ENCODE measurements at regions not wholly inside any gene's neighbourhood (a gene's known extent, or its start where the extent isn't known, plus 50 kb on each side); places are given as distances from the start of the nearest gene placed in this dataset.
"Not testable (repeated sequence)": the region's sequence is repeated elsewhere in the genome, so short reads cannot be mapped to it uniquely, and the experiment has no call there.

DNA sequence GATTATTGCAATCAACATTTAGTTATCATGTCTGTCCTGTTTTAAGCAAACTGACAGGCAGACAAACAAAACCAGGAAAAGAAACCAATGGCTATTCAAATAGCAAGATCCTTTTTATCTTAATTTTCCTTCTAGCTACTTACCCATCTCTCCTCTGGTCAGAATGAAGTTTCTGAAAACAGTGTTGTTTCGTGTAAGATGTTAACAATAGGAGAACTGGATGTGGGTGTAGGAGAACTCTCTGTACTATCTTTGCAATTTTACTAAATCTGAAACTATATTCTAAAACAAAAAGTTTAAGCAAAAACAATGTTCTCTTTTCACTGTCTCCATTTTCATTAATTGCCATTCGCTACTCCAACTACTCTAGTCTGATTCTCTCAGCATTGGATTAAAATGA is 726.4 kb downstream of the ZNF385D start:
- no peak for DNase-seq (ENCODE audit: low read depth in 2 of 2)

DNA sequence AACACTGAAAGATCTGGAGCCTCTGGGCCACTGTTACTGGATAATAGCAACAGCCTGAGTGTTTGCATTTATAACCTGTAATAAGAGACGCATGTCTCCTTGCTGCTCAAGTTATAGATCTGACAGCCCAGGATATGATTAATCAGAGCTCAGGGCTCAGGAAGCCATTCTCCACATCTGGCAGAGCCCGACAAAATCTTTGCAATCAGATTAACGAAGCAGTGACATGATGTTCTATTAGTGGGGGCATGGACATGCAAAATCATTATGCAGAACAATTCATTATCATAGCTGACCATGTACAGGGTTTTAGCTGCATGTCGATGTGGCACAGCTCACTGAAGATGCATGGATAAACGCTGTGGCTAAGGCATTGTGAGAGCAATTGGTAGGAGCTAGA is 730.3 kb downstream of the ZNF385D start:
- no peak for DNase-seq (ENCODE audit: low read depth in 2 of 2)

DNA sequence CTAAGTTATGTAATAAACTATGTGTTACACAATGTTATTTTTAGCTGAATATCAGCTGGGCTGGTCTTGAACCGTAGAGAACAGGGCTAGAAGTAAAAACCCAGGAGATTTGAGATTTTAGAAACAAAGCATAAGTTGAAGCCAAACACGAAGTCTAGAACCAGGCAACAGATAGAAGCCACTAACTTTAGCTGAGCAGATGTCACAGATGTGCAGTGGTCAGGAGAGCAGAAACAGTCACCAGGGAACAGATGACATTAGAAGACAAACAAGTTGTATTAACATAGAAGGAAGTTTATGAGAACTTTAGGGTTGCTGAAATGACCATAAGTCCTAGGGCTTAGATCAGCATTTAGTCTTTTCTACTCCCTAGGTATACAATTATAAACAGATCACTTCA is 731.0 kb downstream of the ZNF385D start:
- DNase-seq (ENCODE audit: low read depth in 2 of 2) = no peak

DNA sequence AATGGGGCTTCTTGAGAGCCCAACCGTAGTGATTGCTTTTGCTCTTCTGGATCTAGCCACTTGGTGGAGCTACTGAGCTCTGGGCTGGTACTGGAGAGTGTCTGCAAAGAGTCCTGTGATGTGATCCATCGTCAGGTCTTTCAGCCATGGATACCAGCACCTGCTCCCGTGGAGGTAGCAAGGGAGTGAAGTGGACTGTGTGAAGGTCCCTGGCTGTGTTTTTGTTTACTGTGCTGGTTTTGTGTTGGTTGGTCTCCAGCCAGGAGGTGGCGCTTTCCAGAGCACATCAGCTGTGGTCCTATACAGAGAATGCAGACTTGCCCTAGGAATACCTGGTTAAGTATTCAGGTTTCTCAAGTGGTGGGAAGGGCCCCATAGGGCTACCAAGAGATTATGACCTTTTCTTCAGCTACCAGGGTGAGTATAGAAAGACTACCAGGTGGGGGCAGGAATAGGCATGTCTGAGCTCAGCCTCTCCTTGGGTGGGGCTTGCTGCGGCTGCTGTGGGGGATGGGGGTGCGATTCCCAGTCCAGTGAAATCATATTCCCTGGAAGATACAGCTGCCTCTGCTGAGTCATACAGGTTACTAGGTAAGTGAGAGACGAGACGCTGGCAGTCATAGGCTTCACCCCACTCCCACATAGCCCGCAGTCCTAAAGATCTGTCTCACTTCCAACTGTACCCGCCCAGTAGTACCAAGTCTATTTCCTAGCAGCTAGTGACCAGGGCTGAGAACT is 733.7 kb downstream of the ZNF385D start:
- DNase-seq (ENCODE audit: low read depth in 2 of 2) = no peak

DNA sequence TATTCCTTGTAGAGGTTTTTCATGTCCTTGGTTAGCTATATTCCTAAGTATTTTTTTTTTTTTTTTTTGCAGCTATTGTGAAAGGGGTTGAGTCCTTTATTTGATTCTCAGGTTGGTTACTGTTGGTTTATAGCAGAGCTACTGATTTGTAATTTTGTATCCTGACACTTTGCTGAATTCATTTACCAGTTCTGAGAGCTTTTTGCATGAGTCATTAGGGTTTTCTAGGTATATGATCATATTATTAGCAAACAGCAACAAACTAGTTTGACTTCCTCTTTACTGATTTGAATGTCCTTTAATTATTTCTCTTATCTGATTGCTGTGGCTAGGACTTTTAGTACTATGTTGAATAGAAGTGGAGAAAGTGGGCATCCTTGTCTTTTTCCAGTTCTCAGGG is 737.4 kb downstream of the ZNF385D start:
- DNase-seq (ENCODE audit: low read depth in 2 of 2) = no peak

DNA sequence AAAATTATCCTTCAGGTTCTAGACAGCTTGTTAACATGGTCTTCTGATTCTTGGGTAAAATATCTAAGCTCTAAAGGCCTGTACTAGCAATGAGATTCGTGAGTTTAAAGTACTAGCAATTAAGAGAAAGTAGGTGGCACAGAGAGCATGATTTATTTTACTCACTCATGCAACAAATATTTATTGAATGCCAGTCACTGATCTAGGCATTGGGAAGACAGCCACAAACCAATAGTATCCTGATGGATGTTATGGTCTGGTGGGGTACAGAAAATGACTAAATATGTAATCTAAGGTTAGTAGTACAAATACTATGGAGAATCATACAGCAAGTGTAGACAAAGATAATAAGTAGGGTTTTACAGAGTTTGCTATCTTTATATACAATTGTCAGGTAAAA is 751.3 kb downstream of the ZNF385D start:
- no peak for DNase-seq (ENCODE audit: low read depth in 2 of 2)

DNA sequence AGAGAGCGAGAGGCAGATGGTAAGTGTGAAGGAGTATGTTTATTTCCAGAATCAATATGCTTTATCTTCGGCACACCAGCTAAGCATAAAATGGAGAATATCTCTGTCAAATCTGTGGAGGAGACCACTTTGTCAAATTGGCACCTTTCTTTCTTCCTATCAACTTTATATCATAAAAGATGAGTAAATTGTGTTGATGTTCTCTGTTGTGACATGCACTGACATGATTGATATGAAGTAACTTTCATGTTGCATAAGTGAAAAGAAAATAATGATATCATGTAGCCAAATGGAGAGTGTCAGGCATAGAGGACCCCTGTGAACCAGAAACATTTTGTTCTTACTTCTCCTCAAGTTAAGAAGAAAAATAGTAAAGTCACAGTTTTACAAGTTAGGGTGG is 753.8 kb downstream of the ZNF385D start:
- no peak for DNase-seq (ENCODE audit: low read depth in 2 of 2)

DNA sequence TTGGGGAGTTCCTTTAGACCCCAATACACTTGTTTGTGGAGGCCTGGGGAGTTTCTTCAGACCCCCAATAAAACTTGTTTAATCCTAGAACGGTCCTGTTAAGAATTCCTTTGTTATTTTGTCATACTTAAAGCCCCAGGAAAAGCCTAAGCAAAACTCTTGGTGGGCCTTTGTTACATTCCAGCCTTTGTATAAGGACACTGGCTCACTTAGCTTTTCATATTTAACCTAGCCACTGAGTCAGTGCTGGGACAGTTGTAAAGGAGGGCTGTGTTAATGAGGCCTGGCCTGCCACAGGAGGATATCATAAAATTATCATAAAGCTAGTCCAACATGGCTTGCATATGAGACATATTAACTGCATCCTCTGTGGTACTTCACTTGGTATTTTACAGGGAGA is 760.1 kb downstream of the ZNF385D start:
- DNase-seq (ENCODE audit: low read depth in 2 of 2) = no peak

DNA sequence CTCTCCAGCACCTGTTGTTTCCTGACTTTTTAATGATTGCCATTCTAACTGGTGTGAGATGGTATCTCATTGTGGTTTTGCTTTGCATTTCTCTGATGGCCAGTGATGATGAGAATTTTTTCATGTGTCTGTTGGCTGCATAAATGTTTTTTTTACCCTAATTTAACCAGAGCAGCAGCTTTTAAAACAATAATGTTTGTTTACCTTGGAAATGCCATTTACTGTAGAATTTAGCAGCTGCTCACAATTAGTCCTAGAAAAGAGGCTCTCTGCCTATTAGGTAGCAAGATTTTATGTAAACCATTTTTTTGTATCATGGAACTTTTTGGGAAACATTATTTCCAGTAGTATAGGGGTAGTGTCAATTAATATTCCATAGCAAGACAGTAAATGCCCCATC is 761.4 kb downstream of the ZNF385D start:
- DNase-seq (ENCODE audit: low read depth in 2 of 2) = not testable (repeated sequence)

DNA sequence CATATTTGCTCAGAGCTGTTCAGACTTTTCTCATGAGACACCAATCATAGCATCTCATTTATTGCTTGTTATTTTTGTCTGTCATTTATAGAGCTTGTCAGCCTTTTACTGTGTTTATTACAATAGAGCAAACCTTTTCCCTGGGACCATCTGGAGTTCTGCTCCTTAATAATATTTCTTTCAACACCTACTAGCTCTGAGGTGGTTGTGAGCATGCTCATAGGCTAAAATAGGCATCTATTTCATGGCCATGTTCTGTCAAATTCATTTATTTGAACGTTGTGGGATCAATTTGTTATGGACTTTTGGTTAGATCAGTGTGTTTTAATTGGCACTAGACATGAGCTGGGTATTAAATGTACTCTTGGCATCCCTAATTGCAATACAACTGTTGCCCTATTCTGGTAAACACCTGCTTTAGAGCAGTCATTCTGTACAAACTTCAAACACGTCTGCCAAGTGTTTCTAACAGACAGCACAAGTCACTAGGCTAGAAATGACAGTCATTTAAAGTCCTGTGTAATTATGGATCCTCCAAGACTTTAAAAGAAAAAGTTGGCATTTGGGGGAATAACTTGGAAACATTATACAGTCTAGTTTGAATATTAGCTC is 766.3 kb downstream of the ZNF385D start:
- no peak for DNase-seq (ENCODE audit: low read depth in 2 of 2)

DNA sequence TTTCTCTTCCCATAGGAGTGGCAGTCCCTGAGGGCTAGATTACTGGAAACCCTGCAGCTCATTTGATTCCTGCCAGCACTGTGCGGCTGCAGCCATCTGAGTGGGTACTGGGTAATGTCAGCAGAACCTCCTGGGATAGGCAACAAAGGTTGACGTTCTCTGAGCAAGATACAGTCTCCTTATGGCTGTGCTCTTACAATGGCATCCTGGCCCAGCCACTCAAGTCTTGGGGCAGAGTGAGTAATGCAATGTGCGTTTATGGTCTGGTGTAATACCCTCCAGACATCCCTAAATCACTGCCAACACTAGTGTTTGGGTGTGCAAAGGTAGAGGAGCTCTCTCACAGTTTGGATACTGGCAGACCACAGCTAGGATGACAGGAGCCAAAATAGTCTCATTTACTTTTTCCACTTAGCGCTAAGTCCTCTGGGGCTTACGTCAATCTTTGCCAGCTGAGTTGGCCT is 775.8 kb downstream of the ZNF385D start:
- DNase-seq (ENCODE audit: low read depth in 2 of 2) = no peak

DNA sequence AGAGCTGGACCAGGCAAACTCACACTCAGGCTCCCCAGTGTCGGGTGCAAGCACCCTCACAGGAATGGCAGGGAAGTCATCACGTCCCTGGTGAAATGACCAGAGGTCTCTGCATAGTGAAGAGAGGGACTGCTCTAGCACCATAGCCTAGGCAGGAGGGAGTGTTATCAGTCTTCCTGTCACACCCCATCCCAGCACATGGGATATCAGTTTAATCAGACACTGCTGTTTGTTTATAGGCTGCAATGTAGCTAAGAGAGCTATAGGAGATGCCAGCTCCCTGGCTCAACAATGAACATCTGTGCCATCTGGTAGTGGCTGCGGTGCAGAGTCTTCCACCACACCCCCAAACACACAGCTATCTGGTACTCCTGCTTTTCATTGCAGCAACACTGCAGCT is 776.6 kb downstream of the ZNF385D start:
- no peak for DNase-seq (ENCODE audit: low read depth in 2 of 2)

DNA sequence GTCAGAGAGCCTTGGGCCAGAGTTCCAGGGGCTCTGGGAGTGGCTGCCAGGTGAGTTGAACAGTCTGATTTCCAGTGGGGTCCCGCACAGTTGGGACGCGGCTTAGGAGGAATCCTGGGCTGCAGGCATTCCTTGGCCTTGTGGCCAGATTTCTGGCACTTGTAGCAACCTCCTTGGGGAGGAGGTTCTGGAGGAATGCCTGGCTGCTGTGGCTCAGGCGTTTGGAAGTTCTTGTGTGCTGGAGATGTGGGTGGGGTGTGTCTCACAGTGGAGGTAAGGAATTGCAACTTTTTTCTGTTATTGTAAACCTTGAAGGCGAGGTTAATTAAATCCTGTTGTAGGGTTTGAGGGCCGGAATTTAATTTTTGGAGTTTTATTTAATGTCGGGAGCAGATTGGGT is 780.2 kb downstream of the ZNF385D start:
- DNase-seq (ENCODE audit: low read depth in 2 of 2) = not testable (repeated sequence)

DNA sequence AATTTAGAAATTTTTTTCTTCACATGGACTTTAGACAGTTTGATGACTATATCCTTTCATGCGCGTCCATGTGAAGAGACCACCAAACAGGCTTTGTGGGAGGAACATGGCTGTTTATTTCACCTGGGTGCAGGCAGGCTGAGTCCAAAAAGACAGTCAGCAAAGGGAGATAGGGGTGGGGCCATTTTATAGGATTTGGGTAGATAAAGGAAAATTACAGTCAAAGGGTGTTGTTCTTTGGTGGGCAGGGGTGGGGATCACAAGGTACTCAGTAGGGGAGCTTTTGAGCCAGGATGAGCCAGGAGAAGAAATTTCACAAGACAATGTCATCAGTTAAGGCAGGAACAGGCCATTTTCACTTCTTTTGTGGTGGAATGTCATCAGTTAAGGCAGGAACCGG is 781.5 kb upstream of the SGO1 start:
- DNase-seq (ENCODE audit: low read depth in 2 of 2) = not testable (repeated sequence)

DNA sequence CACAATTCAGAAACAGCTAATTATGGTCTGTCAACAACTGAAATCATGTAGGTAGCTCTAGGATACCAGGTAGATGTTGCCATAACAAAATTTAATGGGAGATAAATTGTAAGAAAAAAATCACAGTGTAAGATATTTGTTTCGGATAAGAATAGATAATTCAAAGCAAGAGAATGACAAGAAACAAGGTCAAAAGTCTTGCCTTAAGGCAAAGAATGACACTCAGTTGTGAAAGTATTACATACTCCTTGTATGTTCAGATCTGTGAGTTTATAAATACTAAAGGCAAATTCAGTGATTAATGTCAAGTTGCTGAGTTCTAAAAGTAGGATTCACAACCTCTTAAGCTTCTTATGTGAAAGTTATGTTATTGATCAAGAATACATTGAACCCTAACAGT is 772.2 kb upstream of the SGO1 start:
- no peak for DNase-seq (ENCODE audit: low read depth in 2 of 2)

DNA sequence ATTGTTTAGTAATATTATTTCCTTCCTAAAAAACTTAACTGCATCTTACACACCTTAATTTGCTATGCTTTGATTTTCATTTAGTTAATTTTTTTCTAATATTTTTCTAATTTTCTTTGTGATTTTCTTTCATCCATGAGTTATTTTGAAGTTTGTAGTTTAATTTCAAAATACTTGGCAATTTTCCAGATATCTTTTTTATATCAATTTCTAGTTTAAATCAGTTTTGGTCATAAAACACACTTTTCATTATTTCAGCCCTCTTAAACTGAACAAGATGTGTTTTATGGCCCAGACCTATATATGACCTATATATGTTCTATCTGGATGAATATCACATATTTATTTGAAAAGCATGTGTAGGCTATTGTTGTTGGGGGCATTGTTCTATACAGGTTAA is 759.9 kb upstream of the SGO1 start:
- DNase-seq (ENCODE audit: low read depth in 2 of 2) = no peak

DNA sequence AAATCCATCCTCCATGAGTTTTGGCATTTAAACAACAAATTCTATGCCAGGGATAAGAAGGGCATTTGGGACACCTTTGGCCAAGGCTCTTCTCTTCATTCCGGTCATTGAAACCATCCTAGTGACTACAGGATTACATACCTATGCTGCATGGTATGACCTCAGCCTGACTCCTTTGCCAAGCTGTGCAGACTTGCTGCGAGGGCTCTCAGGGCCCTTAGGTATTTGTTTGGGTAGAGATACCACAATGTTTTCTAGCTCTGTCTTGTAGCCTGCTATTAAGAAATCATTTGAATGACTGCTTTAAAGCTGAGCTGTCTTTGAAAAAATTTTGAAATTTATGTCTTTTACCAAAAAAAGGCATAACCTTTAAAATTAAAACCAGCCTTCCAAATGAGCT is 749.8 kb upstream of the SGO1 start:
- no peak for DNase-seq (ENCODE audit: low read depth in 2 of 2)

DNA sequence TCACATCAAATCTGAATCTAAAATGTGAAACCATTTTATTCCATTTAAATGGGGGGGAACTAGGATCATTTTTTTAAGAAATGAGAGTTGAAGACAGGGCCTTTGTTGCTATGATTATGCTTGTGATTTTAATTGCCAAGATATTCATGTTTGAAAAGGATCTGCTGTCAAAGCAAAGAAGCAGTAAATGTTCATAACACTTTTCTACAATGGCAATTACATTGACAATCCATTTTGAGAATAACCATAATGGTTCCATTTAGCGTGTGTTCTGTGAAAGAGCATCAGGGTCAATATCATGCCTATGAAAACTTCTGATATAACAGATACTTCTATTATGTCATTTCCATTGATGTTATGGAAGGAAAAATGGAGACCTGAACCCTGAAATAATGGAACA is 745.8 kb upstream of the SGO1 start:
- no peak for DNase-seq (ENCODE audit: low read depth in 2 of 2)

DNA sequence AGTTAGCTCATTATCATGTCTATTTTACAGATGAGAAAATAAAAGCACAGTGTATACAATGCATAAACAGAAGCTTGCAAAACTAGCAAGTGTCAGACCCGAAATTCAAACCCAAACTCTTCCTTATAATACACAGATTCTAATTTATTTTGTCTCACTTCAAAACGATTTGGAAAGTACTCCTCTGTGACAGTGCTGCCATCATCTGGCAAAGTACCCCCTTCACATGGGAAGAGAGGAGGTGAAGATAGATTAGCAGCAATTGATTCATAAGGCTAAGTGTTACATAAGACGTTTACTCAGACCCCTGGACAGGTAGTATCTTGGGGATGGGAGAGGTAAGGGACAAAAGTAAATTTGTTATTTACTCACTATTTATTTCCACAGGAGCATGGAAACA is 744.0 kb upstream of the SGO1 start:
- DNase-seq (ENCODE audit: low read depth in 2 of 2) = no peak

DNA sequence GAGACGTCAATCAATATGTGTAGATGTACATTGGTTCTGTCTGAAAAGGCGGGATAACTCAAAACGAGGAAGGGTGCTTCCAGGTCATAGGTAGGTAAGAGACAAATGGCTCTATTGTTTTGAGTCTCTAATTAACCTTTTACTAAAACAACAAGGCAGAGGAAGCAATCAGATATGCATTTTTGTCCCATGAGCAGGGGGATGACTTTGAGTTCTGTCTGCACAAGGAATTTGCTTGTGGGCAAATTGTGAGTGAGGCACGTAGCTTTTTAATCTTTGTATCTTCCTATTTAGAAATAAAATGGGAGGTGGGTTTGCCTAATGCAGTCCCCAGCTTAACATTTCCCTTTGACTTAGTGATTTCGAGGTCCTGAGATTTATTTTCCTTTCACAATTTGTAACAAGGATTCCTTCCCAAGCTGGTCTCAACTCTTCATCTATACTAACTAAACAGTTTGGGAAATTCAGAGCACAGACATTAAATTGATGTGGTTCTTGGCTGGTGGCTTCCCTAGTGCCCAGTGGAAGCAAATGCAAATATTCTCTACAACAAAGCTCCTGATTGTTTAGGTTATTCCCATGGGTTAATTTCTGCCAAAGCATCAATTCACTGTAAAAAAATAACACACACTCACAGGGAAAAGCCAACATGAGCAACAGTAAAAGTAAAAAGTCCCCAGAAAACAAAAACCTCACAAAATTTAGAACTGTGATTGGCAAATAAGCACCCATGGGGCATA is 738.8 kb upstream of the SGO1 start:
- DNase-seq (ENCODE audit: low read depth in 2 of 2) = no peak

DNA sequence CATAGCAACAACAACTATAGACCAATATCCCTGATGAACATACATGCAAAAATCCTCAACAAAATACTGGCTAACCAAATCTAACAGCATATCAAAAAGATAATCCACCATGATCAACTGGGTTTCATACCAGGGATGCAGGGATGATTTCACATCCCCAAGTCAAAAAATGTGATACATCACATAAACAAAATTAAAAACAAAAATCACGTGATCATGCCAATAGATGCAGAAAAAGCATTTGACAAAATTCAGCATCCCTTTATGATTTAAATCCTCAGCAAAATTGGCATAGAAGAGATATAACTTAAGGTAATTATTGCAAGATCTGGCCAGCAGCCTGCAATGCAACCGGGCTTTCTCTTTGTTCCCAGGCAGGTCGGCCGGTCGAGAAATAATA is 735.1 kb upstream of the SGO1 start:
- not testable (repeated sequence) for DNase-seq (ENCODE audit: low read depth in 2 of 2)

DNA sequence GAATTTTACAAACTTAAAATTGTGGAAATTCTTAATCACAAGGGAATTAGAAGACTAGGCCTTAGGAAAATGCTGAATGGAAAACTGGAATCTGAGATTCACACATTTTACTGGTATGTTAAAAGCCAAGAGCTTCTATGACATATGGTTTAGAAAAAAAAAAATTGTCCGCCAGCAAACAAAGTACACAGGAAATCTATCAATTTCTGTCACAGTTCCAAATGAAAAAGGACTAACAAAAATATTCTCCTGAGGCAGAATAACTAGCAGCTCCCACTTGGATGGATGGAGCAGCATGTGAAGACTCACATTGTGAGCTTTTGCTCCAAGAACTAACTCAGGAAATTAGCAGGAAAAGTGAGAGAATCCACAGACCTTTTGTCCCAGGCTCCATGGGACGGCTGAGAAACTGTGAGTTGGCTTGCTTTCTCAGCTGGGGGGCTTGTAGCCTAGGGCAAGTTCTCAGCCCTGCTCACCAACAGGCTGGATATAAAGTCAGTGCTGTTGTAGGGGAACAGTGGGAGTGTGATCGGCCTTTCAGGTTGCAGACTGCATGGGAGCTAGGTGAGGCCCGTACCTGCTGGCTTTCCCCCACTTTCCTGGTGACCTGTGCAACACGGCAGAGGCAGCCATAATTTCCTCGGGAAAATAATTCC is 731.1 kb upstream of the SGO1 start:
- DNase-seq (ENCODE audit: low read depth in 2 of 2) = no peak

DNA sequence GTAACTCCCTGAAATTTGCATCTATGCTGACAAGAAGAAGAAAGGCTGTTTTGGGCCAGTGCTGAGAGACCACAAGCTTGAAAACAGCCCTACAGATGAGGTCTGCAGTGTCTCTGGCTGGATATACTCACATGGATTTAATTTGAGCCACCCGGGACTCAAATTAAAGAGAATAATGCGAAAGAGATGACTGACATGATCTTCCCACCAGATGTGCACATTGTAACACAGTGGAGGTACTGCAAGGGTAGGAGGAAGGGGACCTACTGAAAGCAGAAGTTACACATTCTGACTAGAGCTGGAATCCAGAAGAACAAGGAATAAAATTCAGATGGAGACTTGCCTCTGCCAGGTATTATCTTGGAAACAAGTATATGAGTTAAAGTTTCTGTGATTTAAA is 728.3 kb upstream of the SGO1 start:
- DNase-seq (ENCODE audit: low read depth in 2 of 2) = no peak

All from stimulated activated CD8-positive, alpha-beta memory T cell treated with anti-CD3 and anti-CD28 coated beads, Interleukin-7, amount 100 ng/mL, for 1 hour (primary cell).